ENCODE measurements at regions not wholly inside any gene's neighbourhood (a gene's known extent, or its start where the extent isn't known, plus 50 kb on each side); places are given as distances from the start of the nearest gene placed in this dataset. TPM values are rescaled to one million over a fixed set of nuclear protein-coding genes. Genes with fewer than 3 reads are reported as not detected.
"Not testable (repeated sequence)": the region's sequence is repeated elsewhere in the genome, so short reads cannot be mapped to it uniquely, and the experiment has no call there.

- H3K27ac Mint-ChIP-seq = no peak overlapping the region
Observed at GRCh38 chr3:151537726-151538125, 76.9 kb upstream of the IGSF10 start.

GRCh38 chr3:151526757-151527156 is 65.9 kb upstream of the IGSF10 start:
- Histone ChIP-seq H4K20me1 (ENCODE audit: low read depth) (no peaks in the 10 kb centered on the region), H3K27me3 (no peaks in the 10 kb centered on the region), H3K9ac (no peak overlapping the region), H3K27ac (no peak overlapping the region), H3K4me1 (no peaks in the 10 kb centered on the region), H2AFZ (replicated peaks) (no peak overlapping the region), H3F3A (ENCODE audit: low read depth) (no peaks in the 10 kb centered on the region), H3K9me3 (ENCODE audit: low read depth) (no peaks in the 10 kb centered on the region), H3K4me3 (no peak overlapping the region), H3K4me2 (no peak overlapping the region), H3K36me3 (no peaks in the 10 kb centered on the region), H3K79me2 (ENCODE audit: low read depth) (no peaks in the 10 kb centered on the region)
- Mint-ChIP-seq H3K27ac (no peak overlapping the region), H3K36me3 (no peaks in the 10 kb centered on the region), H3K4me1 (no peaks in the 10 kb centered on the region), H3K9me3 (no peaks in the 10 kb centered on the region), H3K4me3 (no peak overlapping the region), H3K27me3 (ENCODE audit: insufficient read depth, low read depth) (no peaks in the 10 kb centered on the region)
- no peak for DNase-seq (ENCODE audit: low spot score)
- TF ChIP-seq EZH2 (IDR thresholded peaks at IDR 0.05) = no peak
- no peak for TF ChIP-seq EZH2phosphoT487 (IDR thresholded peaks at IDR 0.05)
- no peak for TF ChIP-seq CTCF (IDR thresholded peaks at IDR 0.05)

More at GRCh38 chr3:151537726-151538125, 76.9 kb upstream of the IGSF10 start:
- DNase-seq (ENCODE audit: low spot score) = no peak
- Mint-ChIP-seq H3K4me1 (peaks cover 21% of the 10 kb centered on the region), H3K9me3 (peaks cover 5% of the 10 kb centered on the region), H3K4me3 (no peak overlapping the region), H3K36me3 (no peaks in the 10 kb centered on the region), H3K27me3 (ENCODE audit: insufficient read depth, low read depth) (peaks cover 2% of the 10 kb centered on the region)
- H3K9ac ChIP-seq = no peak overlapping the region
- H3K27me3 ChIP-seq = no peaks in the 10 kb centered on the region
- H3K36me3 ChIP-seq = no peaks in the 10 kb centered on the region
- H3K9me3 ChIP-seq (ENCODE audit: low read depth) = no peaks in the 10 kb centered on the region
- H2AFZ ChIP-seq (replicated peaks) = peak overlapping the region; percentile 26
- no peak overlapping the region for H3K4me2 ChIP-seq
- no peak overlapping the region for H3K27ac ChIP-seq
- no peak overlapping the region for H3K4me3 ChIP-seq
- H3K4me1 ChIP-seq = peaks cover 14% of the 10 kb centered on the region
- H4K20me1 ChIP-seq (ENCODE audit: low read depth) = no peaks in the 10 kb centered on the region
- H3F3A ChIP-seq (ENCODE audit: low read depth) = no peaks in the 10 kb centered on the region
- no peak for TF ChIP-seq EZH2 (IDR thresholded peaks at IDR 0.05)
- no peak for TF ChIP-seq EZH2phosphoT487 (IDR thresholded peaks at IDR 0.05)
- no peak for TF ChIP-seq CTCF (IDR thresholded peaks at IDR 0.05)
- no peaks in the 10 kb centered on the region for H3K79me2 ChIP-seq (ENCODE audit: low read depth)

- DNase-seq (ENCODE audit: low spot score) = no peak
- H3K36me3 ChIP-seq = no peaks in the 10 kb centered on the region
- H3K9me3 ChIP-seq (ENCODE audit: low read depth) = no peaks in the 10 kb centered on the region
- no peaks in the 10 kb centered on the region for H3K4me1 ChIP-seq
- no peak overlapping the region for H3K4me3 Mint-ChIP-seq
- H3K4me2 ChIP-seq = no peak overlapping the region
- no peak overlapping the region for H3K27ac Mint-ChIP-seq
- no peak overlapping the region for H2AFZ ChIP-seq (replicated peaks)
- H4K20me1 ChIP-seq (ENCODE audit: low read depth) = no peaks in the 10 kb centered on the region
- TF ChIP-seq CTCF (IDR thresholded peaks at IDR 0.05) = no peak
- TF ChIP-seq EZH2phosphoT487 (IDR thresholded peaks at IDR 0.05) = no peak
- no peak for TF ChIP-seq EZH2 (IDR thresholded peaks at IDR 0.05)
- no peaks in the 10 kb centered on the region for H3K36me3 Mint-ChIP-seq
- H3K27me3 ChIP-seq = no peaks in the 10 kb centered on the region
- no peaks in the 10 kb centered on the region for H3F3A ChIP-seq (ENCODE audit: low read depth)
- no peak overlapping the region for H3K9ac ChIP-seq
- H3K4me1 Mint-ChIP-seq = no peaks in the 10 kb centered on the region
- H3K27me3 Mint-ChIP-seq (ENCODE audit: insufficient read depth, low read depth) = no peaks in the 10 kb centered on the region
- no peak overlapping the region for H3K4me3 ChIP-seq
- H3K79me2 ChIP-seq (ENCODE audit: low read depth) = no peaks in the 10 kb centered on the region
- peaks cover 4% of the 10 kb centered on the region for H3K9me3 Mint-ChIP-seq
- no peak overlapping the region for H3K27ac ChIP-seq
Observed at GRCh38 chr3:151520105-151520504, 59.2 kb upstream of the IGSF10 start.

- not testable (repeated sequence) for H3K4me1 ChIP-seq; H3F3A ChIP-seq (ENCODE audit: low read depth); H3K27me3 ChIP-seq; H3K4me3 ChIP-seq; H3K27ac ChIP-seq; H3K4me2 ChIP-seq; DNase-seq (ENCODE audit: low spot score); H2AFZ ChIP-seq (replicated peaks); H3K36me3 ChIP-seq; H3K4me1 Mint-ChIP-seq; H4K20me1 ChIP-seq (ENCODE audit: low read depth); H3K79me2 ChIP-seq (ENCODE audit: low read depth); H3K27ac Mint-ChIP-seq; H3K9me3 ChIP-seq (ENCODE audit: low read depth); H3K4me3 Mint-ChIP-seq; H3K36me3 Mint-ChIP-seq; H3K27me3 Mint-ChIP-seq (ENCODE audit: insufficient read depth, low read depth); H3K9ac ChIP-seq
- peaks cover 10% of the 10 kb centered on the region for H3K9me3 Mint-ChIP-seq
Observed at GRCh38 chr3:151511433-151511832, 50.6 kb upstream of the IGSF10 start.

Small RNA genes lying in the stretch of these regions (microRNA-seq; reads per million reads assigned to microRNA genes)
- gene MIR5186 = not detected

Small RNA genes lying in the stretch of these regions (small RNA-seq; reads per million reads assigned to genes)
- not detected for gene MIR5186
